ENCODE measurements at regions not wholly inside any gene's neighbourhood (a gene's known extent, or its start where the extent isn't known, plus 50 kb on each side); places are given as distances from the start of the nearest gene placed in this dataset.
A peak's percentile ranks its signal among the peaks of the same experiment; 100 is the strongest.

GRCh38 chr6:99867026-99867425 lies 127.0 kb downstream of the MCHR2 start:
- TF ChIP-seq L3MBTL2 (conservative IDR thresholded peaks at IDR 0.05) = no peak
- no peak for TF ChIP-seq LEF1 (IDR thresholded peaks at IDR 0.05; ENCODE audit: borderline replicate concordance)
- TF ChIP-seq SP1 (IDR thresholded peaks at IDR 0.05) = no peak
- TF ChIP-seq CTBP1 (IDR thresholded peaks at IDR 0.05; ENCODE audit: borderline replicate concordance) = no peak
- no peak for TF ChIP-seq NFRKB (IDR thresholded peaks at IDR 0.05)
- no peak for TF ChIP-seq BHLHE40 (IDR thresholded peaks at IDR 0.05; ENCODE audit: borderline replicate concordance)
- no peak for TF ChIP-seq ELF4 (IDR thresholded peaks at IDR 0.05)
- TF ChIP-seq FOXM1 (IDR thresholded peaks at IDR 0.05; ENCODE audit: borderline replicate concordance) = no peak
- no peak for TF ChIP-seq FOXK2 (IDR thresholded peaks at IDR 0.05)
- TF ChIP-seq TARDBP (IDR thresholded peaks at IDR 0.05) = no peak
- TF ChIP-seq ARNT (IDR thresholded peaks at IDR 0.05) = no peak
- no peak for TF ChIP-seq ZNF384 (IDR thresholded peaks at IDR 0.05)
- no peak for TF ChIP-seq SUZ12 (IDR thresholded peaks at IDR 0.05)
- ChIA-PET POLR2A (no interaction called here), CTCF (interaction anchor here (1.0 to 3.3 kb wide), 3 partner anchors 35 to 250 kb away, joined by 3 to 55 read pairs (median 4); no protein-coding TSS in a partner anchor)
- DNase-seq (ENCODE audit: extremely low spot score) = no peak

- TF ChIP-seq LEF1 (IDR thresholded peaks at IDR 0.05; ENCODE audit: borderline replicate concordance) = no peak
- TF ChIP-seq PKNOX1 (IDR thresholded peaks at IDR 0.05) = peak; percentile 74
- ChIA-PET CTCF (interaction anchor here (0.5 to 3.3 kb wide), 26 partner anchors 9 to 796 kb away, joined by 3 to 55 read pairs (median 4); partner anchors contain the start of gene SIM1), POLR2A (interaction anchor here (1.0 kb wide), 1 partner anchor 13 kb away, joined by 3 read pairs; no protein-coding TSS in a partner anchor)
- DNase-seq (ENCODE audit: extremely low spot score) = peak; percentile 74
Measured at GRCh38 chr6:99868074-99868702, 125.8 kb downstream of the MCHR2 start.

Measured in HEK293T (cell line).